ENCODE measurements at regions not wholly inside any gene's neighbourhood (a gene's known extent, or its start where the extent isn't known, plus 50 kb on each side); places are given as distances from the start of the nearest gene placed in this dataset.
"Not testable (repeated sequence)": the region's sequence is repeated elsewhere in the genome, so short reads cannot be mapped to it uniquely, and the experiment has no call there.

- 95% methylated on average over 3 of the region's 5 CpGs for WGBS (ENCODE audit: insufficient coverage, low lambda C conversion rate)
- Histone ChIP-seq H3K4me1 (ENCODE audit: control insufficient read depth, insufficient read depth, low read length) (no peaks in the 10 kb centered on the region), H3K9me3 (ENCODE audit: control insufficient read depth, low read depth, low read length) (no peaks in the 10 kb centered on the region), H3K4me3 (ENCODE audit: low read length) (no peak overlapping the region), H3K36me3 (ENCODE audit: control insufficient read depth, insufficient read depth, low read length) (no peaks in the 10 kb centered on the region), H3K27ac (ENCODE audit: low read length) (no peak overlapping the region), H3K27me3 (ENCODE audit: control insufficient read depth, insufficient read depth, low read length) (no peaks in the 10 kb centered on the region)
- no peak for DNase-seq
Observed at GRCh38 chr14:22255017-22255950, 333.7 kb downstream of the DAD1 start.

GRCh38 chr14:22252686-22253085 lies 336.3 kb downstream of the DAD1 start:
- Histone ChIP-seq H3K9me3 (ENCODE audit: control insufficient read depth, low read depth, low read length) (no peaks in the 10 kb centered on the region), H3K4me1 (ENCODE audit: control insufficient read depth, insufficient read depth, low read length) (no peaks in the 10 kb centered on the region), H3K4me3 (ENCODE audit: low read length) (no peak overlapping the region), H3K36me3 (ENCODE audit: control insufficient read depth, insufficient read depth, low read length) (no peaks in the 10 kb centered on the region), H3K27me3 (ENCODE audit: control insufficient read depth, insufficient read depth, low read length) (no peaks in the 10 kb centered on the region), H3K27ac (ENCODE audit: low read length) (no peak overlapping the region)
- 40% methylated on average over 1 of the region's 4 CpGs for WGBS (ENCODE audit: insufficient coverage, low lambda C conversion rate)
- DNase-seq: no peak

- Histone ChIP-seq H3K36me3 (ENCODE audit: control insufficient read depth, insufficient read depth, low read length) (no peaks in the 10 kb centered on the region), H3K27ac (ENCODE audit: low read length) (no peak overlapping the region), H3K9me3 (ENCODE audit: control insufficient read depth, low read depth, low read length) (no peaks in the 10 kb centered on the region), H3K27me3 (ENCODE audit: control insufficient read depth, insufficient read depth, low read length) (no peaks in the 10 kb centered on the region), H3K4me3 (ENCODE audit: low read length) (no peak overlapping the region), H3K4me1 (ENCODE audit: control insufficient read depth, insufficient read depth, low read length) (no peaks in the 10 kb centered on the region)
- DNase-seq: no peak
- WGBS (ENCODE audit: insufficient coverage, low lambda C conversion rate): no CpG with 5 or more reads among the region's 1 CpG
Observed at GRCh38 chr14:22251090-22251489, 337.9 kb downstream of the DAD1 start.

GRCh38 chr14:22249770-22250169 lies 339.3 kb downstream of the DAD1 start:
- Histone ChIP-seq H3K9me3 (ENCODE audit: control insufficient read depth, low read depth, low read length) (no peaks in the 10 kb centered on the region), H3K27ac (ENCODE audit: low read length) (no peak overlapping the region), H3K4me1 (ENCODE audit: control insufficient read depth, insufficient read depth, low read length) (no peaks in the 10 kb centered on the region), H3K36me3 (ENCODE audit: control insufficient read depth, insufficient read depth, low read length) (no peaks in the 10 kb centered on the region), H3K4me3 (ENCODE audit: low read length) (no peak overlapping the region), H3K27me3 (ENCODE audit: control insufficient read depth, insufficient read depth, low read length) (no peaks in the 10 kb centered on the region)
- no peak for DNase-seq
- WGBS (ENCODE audit: insufficient coverage, low lambda C conversion rate): 92% methylated on average over 2 of the region's 4 CpGs

GRCh38 chr14:22243971-22244581 lies 344.9 kb downstream of the DAD1 start:
- Histone ChIP-seq H3K4me1 (ENCODE audit: control insufficient read depth, insufficient read depth, low read length) (no peaks in the 10 kb centered on the region), H3K9me3 (ENCODE audit: control insufficient read depth, low read depth, low read length) (no peaks in the 10 kb centered on the region), H3K27ac (ENCODE audit: low read length) (no peak overlapping the region), H3K4me3 (ENCODE audit: low read length) (no peak overlapping the region), H3K27me3 (ENCODE audit: control insufficient read depth, insufficient read depth, low read length) (no peaks in the 10 kb centered on the region), H3K36me3 (ENCODE audit: control insufficient read depth, insufficient read depth, low read length) (no peaks in the 10 kb centered on the region)
- DNase-seq: no peak
- 100% methylated on average over 1 of the region's 6 CpGs for WGBS (ENCODE audit: insufficient coverage, low lambda C conversion rate)

- not testable (repeated sequence) for H3K27ac ChIP-seq (ENCODE audit: low read length); H3K4me1 ChIP-seq (ENCODE audit: control insufficient read depth, insufficient read depth, low read length); H3K36me3 ChIP-seq (ENCODE audit: control insufficient read depth, insufficient read depth, low read length); H3K27me3 ChIP-seq (ENCODE audit: control insufficient read depth, insufficient read depth, low read length); H3K4me3 ChIP-seq (ENCODE audit: low read length); H3K9me3 ChIP-seq (ENCODE audit: control insufficient read depth, low read depth, low read length)
- peak in 1 of 2 donors; percentile 30 for DNase-seq
- no CpG with 5 or more reads among the region's 3 CpGs for WGBS (ENCODE audit: insufficient coverage, low lambda C conversion rate)
Observed at GRCh38 chr14:22238320-22238719, 350.7 kb downstream of the DAD1 start.

GRCh38 chr14:22233377-22233776 lies 355.6 kb downstream of the DAD1 start:
- Histone ChIP-seq H3K36me3 (ENCODE audit: control insufficient read depth, insufficient read depth, low read length) (no peaks in the 10 kb centered on the region), H3K27ac (ENCODE audit: low read length) (no peak overlapping the region), H3K4me1 (ENCODE audit: control insufficient read depth, insufficient read depth, low read length) (no peaks in the 10 kb centered on the region), H3K4me3 (ENCODE audit: low read length) (no peak overlapping the region), H3K9me3 (ENCODE audit: control insufficient read depth, low read depth, low read length) (peaks cover 5% of the 10 kb centered on the region), H3K27me3 (ENCODE audit: control insufficient read depth, insufficient read depth, low read length) (no peaks in the 10 kb centered on the region)
- peak in 1 of 2 donors; percentile 16 for DNase-seq

- peaks cover 5% of the 10 kb centered on the region for H3K9me3 ChIP-seq (ENCODE audit: control insufficient read depth, low read depth, low read length)
- 93% methylated on average over 2 of the region's 2 CpGs for WGBS (ENCODE audit: insufficient coverage, low lambda C conversion rate)
- no peak for DNase-seq
Observed at GRCh38 chr14:22232933-22233332, 356.1 kb downstream of the DAD1 start.

GRCh38 chr14:22232486-22232885 lies 356.5 kb downstream of the DAD1 start:
- Histone ChIP-seq H3K27ac (ENCODE audit: low read length) (no peak overlapping the region), H3K9me3 (ENCODE audit: control insufficient read depth, low read depth, low read length) (peaks cover 5% of the 10 kb centered on the region), H3K4me1 (ENCODE audit: control insufficient read depth, insufficient read depth, low read length) (no peaks in the 10 kb centered on the region), H3K4me3 (ENCODE audit: low read length) (no peak overlapping the region), H3K36me3 (ENCODE audit: control insufficient read depth, insufficient read depth, low read length) (no peaks in the 10 kb centered on the region), H3K27me3 (ENCODE audit: control insufficient read depth, insufficient read depth, low read length) (no peaks in the 10 kb centered on the region)
- DNase-seq: no peak

More at GRCh38 chr14:22232933-22233332, 356.1 kb downstream of the DAD1 start:
- Histone ChIP-seq H3K4me3 (ENCODE audit: low read length) (no peak overlapping the region), H3K27ac (ENCODE audit: low read length) (no peak overlapping the region), H3K4me1 (ENCODE audit: control insufficient read depth, insufficient read depth, low read length) (no peaks in the 10 kb centered on the region), H3K27me3 (ENCODE audit: control insufficient read depth, insufficient read depth, low read length) (no peaks in the 10 kb centered on the region), H3K36me3 (ENCODE audit: control insufficient read depth, insufficient read depth, low read length) (no peaks in the 10 kb centered on the region)

- no peaks in the 10 kb centered on the region for H3K27me3 ChIP-seq (ENCODE audit: control insufficient read depth, insufficient read depth, low read length)
- no CpG with 5 or more reads among the region's 1 CpG for WGBS (ENCODE audit: insufficient coverage, low lambda C conversion rate)
- no peak for DNase-seq
Observed at GRCh38 chr14:22231018-22231417, 358.0 kb downstream of the DAD1 start.

GRCh38 chr14:22230517-22230916 lies 358.5 kb downstream of the DAD1 start:
- no peaks in the 10 kb centered on the region for H3K27me3 ChIP-seq (ENCODE audit: control insufficient read depth, insufficient read depth, low read length)
- no peaks in the 10 kb centered on the region for H3K4me1 ChIP-seq (ENCODE audit: control insufficient read depth, insufficient read depth, low read length)
- no peak overlapping the region for H3K4me3 ChIP-seq (ENCODE audit: low read length)
- WGBS (ENCODE audit: insufficient coverage, low lambda C conversion rate): no CpG with 5 or more reads among the region's 2 CpGs
- peaks cover 5% of the 10 kb centered on the region for H3K9me3 ChIP-seq (ENCODE audit: control insufficient read depth, low read depth, low read length)
- DNase-seq: no peak
- H3K36me3 ChIP-seq (ENCODE audit: control insufficient read depth, insufficient read depth, low read length): no peaks in the 10 kb centered on the region
- no peak overlapping the region for H3K27ac ChIP-seq (ENCODE audit: low read length)

More at GRCh38 chr14:22231018-22231417, 358.0 kb downstream of the DAD1 start:
- no peak overlapping the region for H3K4me3 ChIP-seq (ENCODE audit: low read length)
- H3K9me3 ChIP-seq (ENCODE audit: control insufficient read depth, low read depth, low read length): peaks cover 5% of the 10 kb centered on the region
- H3K4me1 ChIP-seq (ENCODE audit: control insufficient read depth, insufficient read depth, low read length): no peaks in the 10 kb centered on the region
- no peaks in the 10 kb centered on the region for H3K36me3 ChIP-seq (ENCODE audit: control insufficient read depth, insufficient read depth, low read length)
- no peak overlapping the region for H3K27ac ChIP-seq (ENCODE audit: low read length)
